ENCODE measurements at regions not wholly inside any gene's neighbourhood (a gene's known extent, or its start where the extent isn't known, plus 50 kb on each side); places are given as distances from the start of the nearest gene placed in this dataset.

DNA sequence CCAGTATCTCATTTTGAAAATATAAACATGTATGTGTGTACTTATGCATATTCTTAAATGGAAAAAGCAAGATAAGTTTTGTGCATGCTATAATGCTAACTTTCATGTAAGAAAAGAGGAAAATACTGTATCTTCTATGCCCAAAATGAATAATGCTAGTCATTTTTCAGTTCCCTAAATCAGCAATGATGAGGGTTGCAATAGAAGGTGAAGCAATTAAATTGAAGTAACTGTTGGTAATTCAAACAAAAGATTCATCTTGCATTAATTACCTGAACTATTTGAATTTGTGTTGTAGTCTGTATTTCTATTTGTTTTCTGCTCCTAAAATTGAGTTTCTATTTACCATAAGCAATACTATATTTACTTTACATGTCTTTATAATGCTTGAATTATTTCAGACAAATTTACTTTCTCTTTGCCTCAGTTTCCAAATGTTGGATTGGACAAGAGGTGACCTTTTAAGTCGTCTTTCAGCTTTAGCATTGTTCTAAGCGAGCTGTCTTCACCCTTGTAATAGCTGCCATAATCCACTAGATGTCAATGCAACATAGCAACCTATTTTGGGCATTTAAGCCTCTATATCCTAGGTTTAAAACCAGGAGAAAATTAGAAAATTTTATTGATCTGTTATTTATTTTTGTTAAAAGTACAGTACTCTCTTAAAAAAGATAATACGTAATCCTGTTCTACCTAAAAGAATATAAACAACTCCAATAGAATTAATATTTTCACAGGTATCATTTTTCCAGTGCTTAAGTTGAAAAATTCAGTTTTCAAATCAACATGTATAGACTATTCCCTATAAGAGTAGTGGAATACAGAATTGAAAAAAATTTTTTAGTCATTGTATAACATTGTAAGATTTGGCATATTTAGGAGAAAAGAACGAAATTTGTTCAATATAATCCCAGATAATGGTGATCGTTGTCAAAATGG, 52.3 kb upstream of the IFNGR1 start:
- TF ChIP-seq POLR2A (IDR thresholded peaks at IDR 0.05), result no peak
- TF ChIP-seq, protein P1, sequence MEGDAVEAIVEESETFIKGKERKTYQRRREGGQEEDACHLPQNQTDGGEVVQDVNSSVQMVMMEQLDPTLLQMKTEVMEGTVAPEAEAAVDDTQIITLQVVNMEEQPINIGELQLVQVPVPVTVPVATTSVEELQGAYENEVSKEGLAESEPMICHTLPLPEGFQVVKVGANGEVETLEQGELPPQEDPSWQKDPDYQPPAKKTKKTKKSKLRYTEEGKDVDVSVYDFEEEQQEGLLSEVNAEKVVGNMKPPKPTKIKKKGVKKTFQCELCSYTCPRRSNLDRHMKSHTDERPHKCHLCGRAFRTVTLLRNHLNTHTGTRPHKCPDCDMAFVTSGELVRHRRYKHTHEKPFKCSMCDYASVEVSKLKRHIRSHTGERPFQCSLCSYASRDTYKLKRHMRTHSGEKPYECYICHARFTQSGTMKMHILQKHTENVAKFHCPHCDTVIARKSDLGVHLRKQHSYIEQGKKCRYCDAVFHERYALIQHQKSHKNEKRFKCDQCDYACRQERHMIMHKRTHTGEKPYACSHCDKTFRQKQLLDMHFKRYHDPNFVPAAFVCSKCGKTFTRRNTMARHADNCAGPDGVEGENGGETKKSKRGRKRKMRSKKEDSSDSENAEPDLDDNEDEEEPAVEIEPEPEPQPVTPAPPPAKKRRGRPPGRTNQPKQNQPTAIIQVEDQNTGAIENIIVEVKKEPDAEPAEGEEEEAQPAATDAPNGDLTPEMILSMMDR (IDR thresholded peaks at IDR 0.05 in 8 of 11, conservative IDR thresholded peaks at IDR 0.05 in 3 of 11), result peak; percentile 75 to 91 (median 85)
